HEK293T (cell line): ENCODE measurements at regions not wholly inside any gene's neighbourhood (a gene's known extent, or its start where the extent isn't known, plus 50 kb on each side); places are given as distances from the start of the nearest gene placed in this dataset.
A peak's percentile ranks its signal among the peaks of the same experiment; 100 is the strongest.
"Not testable (repeated sequence)": the region's sequence is repeated elsewhere in the genome, so short reads cannot be mapped to it uniquely, and the experiment has no call there.

ENCODE experiments used
- CTCF ChIA-PET: fragments of 350-600 bp; formaldehyde crosslinking; extraction: SDS; loops from one replicate; lab custom pipeline; 2021; ENCODE audit warnings: antibody characterized with exemption, inconsistent platforms; lab: Yijun Ruan, JAX
- POLR2A ChIA-PET: fragments of 350-600 bp; formaldehyde crosslinking; extraction: SDS; loops from one replicate; lab custom pipeline; 2020; ENCODE audit warnings: antibody characterized with exemption, inconsistent platforms; lab: Yijun Ruan, JAX
- DNase-seq: peaks from one replicate; pipeline ENCODE4 v3.0.0; 2012; ENCODE audit warnings: mixed read lengths; ENCODE audit errors: extremely low spot score
- FOXA1 ChIP-seq: fragments of 450-650 bp; IDR thresholded peaks from 2 replicates; pipeline ENCODE4 v1.6.1; 2016; ENCODE audit warnings: mild to moderate bottlenecking
- FOXM1 ChIP-seq: fragments of 450-650 bp; IDR thresholded peaks from 2 replicates; pipeline ENCODE4 v1.6.1; 2017; ENCODE audit warnings: mild to moderate bottlenecking, borderline replicate concordance
- HDGF ChIP-seq: fragments of 450-650 bp; IDR thresholded peaks from 2 replicates; pipeline ENCODE4 v1.6.1; 2017; ENCODE audit warnings: antibody characterized with exemption, borderline replicate concordance
- LEF1 ChIP-seq: fragments of 450-650 bp; IDR thresholded peaks from 2 replicates; pipeline ENCODE4 v1.6.1; 2017; ENCODE audit warnings: mild to moderate bottlenecking, borderline replicate concordance
- NFRKB ChIP-seq: fragments of 450-650 bp; IDR thresholded peaks from 2 replicates; pipeline ENCODE4 v1.6.1; 2016; ENCODE audit warnings: mild to moderate bottlenecking, moderate library complexity
- SUZ12 ChIP-seq: fragments of 450-650 bp; IDR thresholded peaks from 2 replicates; pipeline ENCODE4 v1.6.1; 2016; ENCODE audit warnings: mild to moderate bottlenecking

DNA sequence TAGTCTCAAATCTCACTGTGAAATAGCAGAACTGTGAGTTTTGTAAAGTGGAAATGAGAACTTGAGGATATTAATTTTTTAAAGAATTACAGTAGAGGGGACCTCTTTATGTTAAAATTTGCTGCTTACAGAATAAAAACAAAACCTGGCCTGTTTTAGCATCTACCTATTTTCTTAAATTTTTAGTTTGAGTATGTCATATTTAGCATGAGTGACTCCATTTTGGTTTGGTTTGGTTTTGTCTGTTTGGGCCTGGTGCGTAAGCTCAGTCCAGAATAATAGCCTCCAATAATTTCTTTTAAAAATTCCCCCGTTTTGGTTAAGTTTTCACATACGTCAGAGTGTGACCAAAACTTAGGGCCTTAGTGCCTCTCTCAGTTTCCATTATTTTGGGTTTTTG, 152.0 kb upstream of the ZNF92 start:
- no peak for TF ChIP-seq SUZ12
- POLR2A ChIA-PET, result no interaction called here
- no peak for DNase-seq
- CTCF ChIA-PET, result no interaction called here

DNA sequence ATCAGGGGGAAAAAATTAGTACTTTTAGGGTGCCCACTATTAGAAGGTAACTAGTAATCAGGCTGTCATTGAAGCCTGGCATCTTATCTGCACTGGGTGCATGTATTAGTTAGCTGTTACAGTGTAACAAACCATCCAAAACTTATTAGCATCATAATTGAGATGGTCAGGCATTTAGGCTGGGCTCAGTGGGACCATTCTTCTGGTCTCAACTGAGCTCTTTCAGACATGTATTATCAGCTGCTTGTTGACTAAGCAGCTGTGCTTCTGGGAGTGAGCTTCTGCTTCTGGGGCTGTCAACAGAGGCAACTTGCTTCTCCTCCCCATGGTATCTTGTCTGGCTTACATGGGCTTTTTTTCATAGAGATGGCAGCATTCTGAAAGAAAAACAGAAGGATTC, 154.0 kb upstream of the ZNF92 start:
- ChIA-PET CTCF (no interaction called here), POLR2A (no interaction called here)
- DNase-seq, result no peak
- no peak for TF ChIP-seq NFRKB
- TF ChIP-seq FOXA1, result no peak

DNA sequence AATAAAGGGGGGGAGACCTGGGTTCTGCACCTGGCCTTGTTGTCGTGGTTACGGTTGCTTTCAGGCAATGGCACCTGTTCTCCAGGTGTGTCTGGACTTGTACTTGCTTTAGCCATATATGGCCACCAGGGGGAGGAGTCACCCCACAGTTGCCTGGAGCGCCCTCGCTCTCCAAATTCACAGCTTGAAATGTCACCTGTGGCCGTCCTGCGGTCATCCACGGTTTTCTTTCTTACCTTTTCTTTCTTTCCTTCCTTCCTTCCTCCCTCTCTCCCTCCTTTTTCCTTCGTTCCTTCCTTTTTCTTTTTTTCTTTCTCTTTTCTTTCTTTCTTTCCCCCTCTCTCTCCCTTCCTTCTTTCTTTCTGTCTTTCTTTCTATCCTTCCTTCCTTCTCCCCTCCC, 157.2 kb upstream of the ZNF92 start:
- DNase-seq, result peak; percentile 48
- CTCF ChIA-PET, result interaction anchor here (0.9 to 1.0 kb wide), 2 partner anchors 84 to 88 kb away, joined by 3 to 4 read pairs; no protein-coding TSS in a partner anchor
- POLR2A ChIA-PET, result no interaction called here
- TF ChIP-seq HDGF, result no peak
- no peak for TF ChIP-seq LEF1
- no peak for TF ChIP-seq FOXM1

DNA sequence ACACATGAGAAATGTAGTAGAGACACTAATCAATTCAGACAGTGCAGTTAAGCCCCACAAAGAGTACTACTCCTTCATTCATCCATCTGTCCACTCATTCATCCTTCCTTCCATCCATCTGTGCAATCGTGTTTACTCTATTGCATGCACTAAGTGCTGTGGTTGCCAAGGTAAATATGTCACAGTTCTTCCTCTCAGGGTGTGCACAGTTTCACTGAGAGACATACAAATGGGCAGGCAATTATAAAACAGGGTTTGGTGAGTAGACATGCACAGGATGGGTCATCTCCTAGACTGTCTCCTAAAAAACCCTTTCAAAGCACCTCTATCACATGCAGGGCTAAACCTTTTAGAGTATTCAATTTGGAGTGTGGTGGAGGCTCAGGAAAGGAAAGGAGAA, 160.4 kb upstream of the ZNF92 start:
- CTCF ChIA-PET, POLR2A ChIA-PET, DNase-seq: not testable (repeated sequence)

DNA sequence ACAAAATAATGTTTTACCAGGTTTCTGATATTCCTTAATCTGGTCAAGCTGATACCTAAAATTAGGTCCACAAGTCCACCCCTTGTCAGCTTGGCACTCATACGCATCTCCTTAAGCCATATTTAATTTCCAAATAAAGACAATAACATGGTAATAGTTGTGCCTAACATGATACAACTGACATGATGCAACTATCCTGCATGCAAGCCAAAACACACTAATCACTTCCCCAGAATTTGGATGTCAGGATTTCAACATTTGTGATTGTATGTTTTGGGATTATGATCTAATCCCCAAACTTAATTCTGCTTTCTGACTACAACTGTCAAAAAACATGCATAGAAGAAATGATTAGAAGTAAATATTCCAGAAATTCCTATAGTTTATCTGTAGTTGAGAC, 174.4 kb upstream of the ZNF92 start:
- POLR2A ChIA-PET, CTCF ChIA-PET, DNase-seq: not testable (repeated sequence)

DNA sequence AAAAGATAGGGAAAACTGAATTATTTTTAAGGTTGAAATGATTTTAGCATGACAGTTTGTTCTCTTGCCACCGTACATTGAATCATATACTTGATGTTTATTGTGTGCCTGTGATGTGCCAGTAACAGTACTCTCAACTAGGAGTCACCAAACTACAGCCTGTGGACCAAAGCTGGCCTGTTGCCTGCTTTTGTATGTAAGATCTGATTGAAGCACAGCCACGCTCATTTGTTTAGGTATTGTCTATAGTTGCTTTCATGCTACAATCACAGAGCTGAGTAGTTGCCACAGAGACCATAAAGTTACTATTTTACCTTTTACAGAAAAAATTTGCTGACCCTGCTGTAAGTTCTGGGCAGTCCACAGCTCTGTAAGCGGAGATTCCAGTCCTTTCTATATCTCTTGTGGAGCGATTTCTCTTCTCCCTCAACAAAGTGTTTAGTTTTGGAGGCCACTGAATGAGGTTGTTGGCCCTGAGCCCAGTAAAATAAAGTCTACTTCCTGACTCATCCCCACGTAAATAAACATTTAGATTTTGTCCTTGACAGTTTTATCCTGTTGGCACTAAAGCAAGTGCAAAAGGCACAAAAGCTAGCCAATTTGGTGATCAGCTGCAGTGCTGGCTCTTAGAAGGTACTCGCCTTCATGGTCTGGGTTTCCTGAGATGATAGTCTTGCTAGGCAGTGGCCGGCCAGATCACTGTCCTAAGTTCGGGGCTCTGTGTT, 180.2 kb upstream of the ZNF92 start:
- POLR2A ChIA-PET, CTCF ChIA-PET, DNase-seq: not testable (repeated sequence)

DNA sequence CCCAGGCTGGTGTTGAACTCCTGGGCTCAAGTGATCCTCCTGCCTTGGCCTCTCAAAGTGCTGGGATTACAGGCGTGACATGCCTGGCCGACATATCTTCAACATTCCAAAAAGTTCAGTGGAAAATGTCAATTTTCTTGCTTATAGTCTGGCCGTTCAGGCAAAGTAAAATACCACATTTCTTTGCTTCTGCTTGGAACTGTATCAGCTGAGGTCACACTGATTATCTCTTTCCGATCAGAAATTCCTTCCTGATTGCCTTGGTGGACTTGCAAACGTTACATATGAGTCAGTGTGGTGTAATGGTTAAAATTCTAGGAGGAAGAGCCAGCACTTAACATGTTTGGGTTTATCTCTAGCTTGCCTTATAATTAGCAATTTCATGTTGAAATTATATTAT, 170.6 kb upstream of the ERV3-1 start:
- DNase-seq, CTCF ChIA-PET, POLR2A ChIA-PET: not testable (repeated sequence)

DNA sequence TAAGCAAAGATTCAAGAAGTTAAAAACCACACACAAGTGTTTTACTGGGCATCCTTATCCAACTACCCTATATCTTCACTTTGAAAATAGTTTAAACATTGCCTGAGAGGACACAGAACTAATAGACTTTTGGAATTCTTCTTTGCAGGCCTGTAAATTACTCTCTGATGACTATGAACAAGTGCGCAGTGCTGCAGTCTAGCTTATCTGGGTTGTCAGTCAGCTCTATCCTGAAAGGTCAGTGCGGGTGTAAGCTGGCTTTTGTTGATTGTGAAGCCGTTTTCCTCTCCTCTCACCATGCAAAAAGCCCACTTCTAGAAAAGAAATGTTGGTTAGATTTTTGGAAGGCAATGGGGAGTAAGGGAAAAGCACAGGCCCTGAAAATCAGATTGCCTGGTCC, 143.6 kb upstream of the ERV3-1 start:
- CTCF ChIA-PET, POLR2A ChIA-PET, DNase-seq: not testable (repeated sequence)

DNA sequence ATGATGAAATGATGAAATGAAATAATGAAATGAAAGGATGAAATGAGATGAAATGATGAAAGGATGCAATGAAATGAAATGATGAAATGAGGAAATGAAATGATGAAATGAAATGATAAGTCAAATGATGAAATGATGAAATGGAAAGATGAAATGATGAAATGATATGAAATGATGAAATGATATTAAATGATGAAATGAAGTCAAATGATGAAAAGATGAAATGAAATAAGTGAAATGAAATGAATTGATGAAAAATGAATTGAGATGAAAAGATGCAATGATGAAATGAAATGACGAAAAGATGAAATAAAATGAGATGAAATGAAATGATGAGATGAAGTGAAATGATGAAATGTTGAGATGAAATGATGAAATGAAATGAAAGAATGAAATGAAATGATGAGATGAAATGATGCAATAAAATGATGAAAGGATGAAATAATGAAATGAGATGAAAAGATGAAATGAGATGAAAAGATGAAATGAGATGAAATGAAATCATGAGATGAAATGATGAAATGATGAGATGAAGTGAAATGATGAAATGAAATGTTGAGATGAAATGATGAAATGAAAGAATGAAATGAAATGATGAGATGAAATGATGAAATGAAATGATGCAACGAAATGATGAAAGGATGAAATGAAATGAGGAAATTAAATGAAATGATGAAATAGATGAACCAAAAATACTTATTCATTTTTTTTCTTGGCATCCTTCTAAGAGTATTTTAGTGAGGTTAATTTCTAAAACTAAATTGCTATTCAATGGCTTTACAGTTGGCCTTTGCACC, 139.8 kb upstream of the ERV3-1 start:
- DNase-seq, CTCF ChIA-PET, POLR2A ChIA-PET: not testable (repeated sequence)

DNA sequence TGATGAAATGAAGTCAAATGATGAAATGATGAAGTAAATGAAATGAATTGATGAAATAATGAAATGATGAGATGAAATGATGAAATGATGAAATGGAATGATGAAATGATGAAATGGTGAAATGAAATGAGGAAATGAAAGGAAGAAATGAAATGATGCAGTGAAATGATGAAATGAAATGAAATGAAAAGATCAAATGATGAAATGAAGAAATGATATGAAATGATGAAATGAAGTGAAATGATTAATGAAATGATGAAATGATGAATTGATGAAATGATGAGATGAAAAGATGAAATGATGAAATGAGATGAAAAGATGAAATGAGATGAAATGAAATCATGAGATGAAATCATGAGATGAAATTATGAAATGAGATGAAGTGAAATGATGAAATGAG, 139.2 kb upstream of the ERV3-1 start:
- CTCF ChIA-PET, POLR2A ChIA-PET, DNase-seq: not testable (repeated sequence)

DNA sequence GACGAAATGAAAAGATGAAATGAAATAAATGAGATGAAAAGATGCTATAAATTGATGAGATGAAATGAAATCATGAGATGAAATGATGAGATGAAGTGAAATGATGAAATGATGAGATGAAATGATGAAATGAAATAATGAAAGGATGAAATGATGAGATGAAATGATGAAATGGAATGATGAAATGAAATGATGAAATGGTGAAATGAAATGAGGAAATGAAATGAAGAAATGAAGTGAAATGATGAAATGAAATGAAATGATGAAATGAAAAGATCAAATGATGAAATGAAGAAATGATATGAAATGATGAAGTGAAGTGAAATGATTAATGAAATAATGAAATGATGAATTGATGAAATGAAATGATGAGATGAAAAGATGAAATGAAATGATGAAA, 138.5 kb upstream of the ERV3-1 start:
- POLR2A ChIA-PET, DNase-seq, CTCF ChIA-PET: not testable (repeated sequence)

DNA sequence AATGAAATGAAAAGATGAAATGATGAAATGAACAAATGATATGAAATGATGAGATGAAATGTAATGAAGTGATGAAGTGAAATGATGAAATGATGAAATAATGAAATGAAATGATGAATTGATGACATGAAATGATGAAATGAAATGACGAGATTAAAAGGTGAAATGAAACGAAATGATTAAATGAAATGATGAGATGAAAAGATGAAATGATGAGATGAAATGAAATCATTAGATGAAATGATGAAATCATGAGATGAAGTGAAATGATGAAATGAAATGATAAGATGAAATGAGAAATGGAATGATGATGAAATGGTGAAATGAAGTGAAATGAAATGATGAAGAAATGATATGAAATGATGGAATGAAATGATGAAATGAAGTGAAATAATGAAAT, 138.1 kb upstream of the ERV3-1 start:
- DNase-seq, POLR2A ChIA-PET, CTCF ChIA-PET: not testable (repeated sequence)

DNA sequence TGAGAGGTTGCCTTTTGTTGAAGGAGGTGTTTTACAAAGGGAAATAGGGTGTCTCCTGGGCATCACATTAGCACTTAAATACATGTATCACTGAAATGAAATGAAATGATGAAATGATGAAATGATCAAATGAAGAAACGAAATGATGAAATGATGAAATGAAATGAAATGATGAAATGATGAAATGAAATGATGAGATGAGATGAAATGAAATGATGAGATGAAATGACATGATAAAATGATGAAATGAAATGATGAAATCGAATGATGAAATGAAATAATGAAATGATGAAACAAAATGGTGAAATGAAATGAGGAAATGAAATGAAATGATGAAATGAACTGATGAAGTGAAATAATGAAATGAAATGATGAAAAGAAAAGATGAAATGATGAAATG, 137.6 kb upstream of the ERV3-1 start:
- POLR2A ChIA-PET, CTCF ChIA-PET, DNase-seq: not testable (repeated sequence)

DNA sequence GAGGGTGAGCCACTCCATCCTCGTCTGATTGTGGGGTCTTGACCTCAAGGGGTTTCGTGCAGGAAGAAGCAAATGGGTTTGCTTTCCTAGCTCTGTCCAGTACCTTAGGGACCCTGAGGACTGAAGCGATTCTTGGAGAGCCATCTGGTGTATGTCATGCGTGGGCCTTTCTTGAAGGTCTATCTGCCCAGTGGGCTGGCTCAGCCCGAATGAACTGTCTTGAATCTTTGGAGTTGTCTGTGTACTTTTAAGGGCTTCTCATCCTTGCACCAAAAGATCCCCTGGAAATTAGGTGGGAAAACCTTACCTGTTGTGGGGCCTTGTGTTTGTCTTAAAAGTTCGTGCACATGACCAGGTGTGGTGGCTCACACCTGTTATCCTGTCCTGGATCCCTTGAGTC, 135.4 kb upstream of the ERV3-1 start:
- CTCF ChIA-PET, POLR2A ChIA-PET, DNase-seq: not testable (repeated sequence)

DNA sequence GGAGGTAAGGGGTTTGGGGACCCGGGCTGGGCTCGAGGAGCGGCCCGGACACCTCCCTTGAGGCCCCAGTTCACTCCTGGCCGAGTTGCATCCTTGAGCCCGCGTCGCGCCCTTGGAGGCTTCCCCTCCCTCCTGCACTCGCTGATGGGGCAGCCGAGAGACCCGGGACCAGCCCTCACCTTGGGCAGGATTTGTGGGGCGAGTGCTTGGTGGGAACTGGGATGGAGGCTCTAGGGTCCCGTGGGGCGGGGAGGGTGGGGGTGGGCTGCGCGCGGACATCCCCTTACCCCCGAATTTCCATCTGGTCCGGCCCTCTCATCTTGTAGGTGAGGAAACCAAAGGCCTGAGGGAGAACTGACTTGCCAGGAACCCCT, 134.9 kb upstream of the ERV3-1 start:
- DNase-seq, CTCF ChIA-PET, POLR2A ChIA-PET: not testable (repeated sequence)

DNA sequence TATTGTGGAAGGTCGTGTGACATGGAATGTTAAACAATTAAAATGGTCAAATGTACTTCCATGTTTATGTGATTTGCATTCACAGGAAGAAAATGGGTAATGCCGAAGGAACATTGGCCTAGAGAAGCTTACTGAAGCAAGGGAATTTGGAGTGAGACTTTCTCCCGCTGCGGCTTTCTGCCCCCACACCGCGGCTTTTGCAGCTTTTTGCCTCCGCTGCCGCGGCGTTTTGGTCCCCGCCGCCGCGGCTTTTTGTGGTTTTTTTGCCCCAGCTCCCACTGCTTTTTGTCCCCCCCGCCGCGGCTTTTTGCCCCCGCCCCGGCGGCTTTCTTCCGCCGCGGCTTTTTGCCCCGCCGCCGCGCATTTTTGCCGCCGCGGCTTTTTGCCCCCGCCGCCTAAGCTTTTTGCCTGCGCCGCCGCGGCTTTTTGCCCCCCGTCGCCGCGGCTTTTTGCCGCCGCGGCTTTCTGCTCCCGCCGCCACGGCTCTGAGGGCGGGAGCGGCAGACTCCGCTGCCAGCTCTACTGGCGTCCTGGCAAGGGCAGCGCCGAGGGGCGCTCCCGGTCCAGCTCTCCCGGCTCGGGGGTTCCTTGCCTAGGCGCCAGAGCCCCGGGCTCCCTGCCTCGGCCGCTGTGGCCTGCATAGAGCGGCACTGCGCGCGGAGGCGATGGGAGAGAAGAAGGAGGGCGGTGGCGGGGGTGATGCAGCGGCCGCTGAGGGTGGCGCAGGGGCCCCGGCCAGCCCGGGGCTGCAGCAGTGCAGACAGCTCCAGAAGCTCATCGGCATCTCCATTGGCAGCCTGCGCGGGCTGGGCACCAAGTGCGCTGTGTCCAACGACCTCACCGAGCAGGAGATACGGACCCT, 134.3 kb upstream of the ERV3-1 start:
- DNase-seq, POLR2A ChIA-PET, CTCF ChIA-PET: not testable (repeated sequence)

DNA sequence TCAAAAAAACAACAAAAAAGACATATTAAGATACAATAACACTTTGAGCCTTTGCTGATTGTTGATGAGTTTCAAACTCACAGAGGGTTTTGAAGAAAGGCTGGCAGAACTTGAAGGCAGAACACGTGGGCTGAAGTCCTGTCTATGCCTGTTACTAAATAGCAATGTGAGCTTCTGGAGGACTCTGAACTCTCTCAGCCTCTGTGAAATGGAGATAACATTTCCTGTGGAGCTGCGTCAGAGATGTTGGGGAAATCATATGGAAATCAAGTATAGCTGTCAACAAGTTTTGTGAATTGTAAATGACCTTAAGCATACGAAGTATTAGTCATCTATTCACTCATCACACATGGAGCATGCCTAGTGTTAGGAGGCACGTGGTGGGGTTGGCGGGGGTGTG, 130.4 kb upstream of the ERV3-1 start:
- DNase-seq, CTCF ChIA-PET, POLR2A ChIA-PET: not testable (repeated sequence)
